ENCODE measurements at regions not wholly inside any gene's neighbourhood (a gene's known extent, or its start where the extent isn't known, plus 50 kb on each side); places are given as distances from the start of the nearest gene placed in this dataset.
"Not testable (repeated sequence)": the region's sequence is repeated elsewhere in the genome, so short reads cannot be mapped to it uniquely, and the experiment has no call there.

GRCh38 chr17:52961751-52962150 is 803.2 kb upstream of the CA10 start:
- not testable (repeated sequence) for TF ChIP-seq CTCF, POLR2A (IDR thresholded peaks at IDR 0.05)

Measured in tibial nerve (tissue), 3 donors.